ENCODE measurements at regions not wholly inside any gene's neighbourhood (a gene's known extent, or its start where the extent isn't known, plus 50 kb on each side); places are given as distances from the start of the nearest gene placed in this dataset.
"Not testable (repeated sequence)": the region's sequence is repeated elsewhere in the genome, so short reads cannot be mapped to it uniquely, and the experiment has no call there.

GRCh38 chr22:23384431-23384830 is 195.7 kb downstream of the IGLL1 start:
- peak overlapping the region; percentile 59 for H3K27ac ChIP-seq
- no peak for TF ChIP-seq CTCF (IDR thresholded peaks at IDR 0.05)
- TF ChIP-seq ZFX (IDR thresholded peaks at IDR 0.05; ENCODE audit: borderline replicate concordance): no peak

GRCh38 chr22:23383491-23384361 is 196.4 kb downstream of the IGLL1 start:
- H3K27ac ChIP-seq: peak overlapping the region; percentile 59
- TF ChIP-seq CTCF (IDR thresholded peaks at IDR 0.05) (no peak), ZFX (IDR thresholded peaks at IDR 0.05; ENCODE audit: borderline replicate concordance) (no peak)

GRCh38 chr22:23382428-23383218 is 197.5 kb downstream of the IGLL1 start:
- H3K27ac ChIP-seq: peak overlapping the region; percentile 59

GRCh38 chr22:23381661-23382427 is 198.2 kb downstream of the IGLL1 start:
- no peak for TF ChIP-seq ZFX (IDR thresholded peaks at IDR 0.05; ENCODE audit: borderline replicate concordance)
- no peak for TF ChIP-seq CTCF (IDR thresholded peaks at IDR 0.05)

More at GRCh38 chr22:23382428-23383218, 197.5 kb downstream of the IGLL1 start:
- no peak for TF ChIP-seq CTCF (IDR thresholded peaks at IDR 0.05)
- TF ChIP-seq ZFX (IDR thresholded peaks at IDR 0.05; ENCODE audit: borderline replicate concordance): no peak

GRCh38 chr22:23380911-23381310 is 199.2 kb downstream of the IGLL1 start:
- no peak for TF ChIP-seq CTCF (IDR thresholded peaks at IDR 0.05)
- no peak for TF ChIP-seq ZFX (IDR thresholded peaks at IDR 0.05; ENCODE audit: borderline replicate concordance)

More at GRCh38 chr22:23381661-23382427, 198.2 kb downstream of the IGLL1 start:
- H3K27ac ChIP-seq: peak overlapping the region; percentile 59

GRCh38 chr22:23380230-23380573 is 199.9 kb downstream of the IGLL1 start:
- H3K27ac ChIP-seq: no peak overlapping the region
- no peak for TF ChIP-seq CTCF (IDR thresholded peaks at IDR 0.05)

More at GRCh38 chr22:23380911-23381310, 199.2 kb downstream of the IGLL1 start:
- peak overlapping the region; percentile 59; the same call in 1 of the 2 replicates for H3K27ac ChIP-seq

- H3K27ac ChIP-seq: not testable (repeated sequence)
These were observed 199.4 kb downstream of the BCR start for GRCh38 chr22:23379540-23380229.
